Fibroblast of lung (primary cell): ENCODE measurements at regions not wholly inside any gene's neighbourhood (a gene's known extent, or its start where the extent isn't known, plus 50 kb on each side); places are given as distances from the start of the nearest gene placed in this dataset.

Experiments
- DNase-seq, 2 donors: peaks; one replicate each; pipeline versions ENCODE4 v3.0.0 to v3.0.0-alpha.2; 2010; ENCODE audit warnings: low read depth in 2 of 2
- H2AFZ ChIP-seq: 2 replicates; pipeline ENCODE4 v1.5.1; 2012; ENCODE audit warnings: low read length, control low read depth, inconsistent platforms
- H3K27ac ChIP-seq: 2 replicates; pipeline ENCODE4 v1.5.1; 2011; ENCODE audit warnings: low read length, control low read depth; ENCODE audit not compliant: insufficient read depth
- H3K27me3 ChIP-seq: 2 replicates; pipeline ENCODE4 v1.5.1; 2011; ENCODE audit warnings: mild to moderate bottlenecking, low read length; ENCODE audit not compliant: control insufficient read depth, insufficient read depth
- H3K36me3 ChIP-seq: 2 replicates; pipeline ENCODE4 v1.5.1; 2011; ENCODE audit warnings: low read length; ENCODE audit not compliant: control insufficient read depth, insufficient read depth
- H3K4me1 ChIP-seq: 2 replicates; pipeline ENCODE4 v1.5.1; 2011; ENCODE audit warnings: low read length; ENCODE audit not compliant: control insufficient read depth, insufficient read depth; ENCODE audit errors: extremely low read depth
- H3K4me2 ChIP-seq: 2 replicates; pipeline ENCODE4 v1.5.1; 2011; ENCODE audit warnings: low read length, control low read depth; ENCODE audit not compliant: insufficient read depth; ENCODE audit errors: extremely low read depth
- H3K4me3 ChIP-seq, 4 experiments: fragments of 200-600 bp in 1 of 4; sonication (generic) in 1 of 4; replicated peaks in 1 of 4; 2 replicates each; pipeline ENCODE4 v1.5.1; 2011 to 2016; ENCODE audit warnings: low read length in 4 of 4, low read depth in 3 of 4, mild to moderate bottlenecking in 3 of 4, control low read depth in 2 of 4, inconsistent platforms in 1 of 4, mixed read lengths in 1 of 4; ENCODE audit not compliant: insufficient read depth in 1 of 4; ENCODE audit errors: control extremely low read depth in 1 of 4
- H3K79me2 ChIP-seq: 2 replicates; pipeline ENCODE4 v1.5.1; 2012; ENCODE audit warnings: mild to moderate bottlenecking, low read length, inconsistent platforms; ENCODE audit not compliant: control insufficient read depth, insufficient read depth
- H3K9ac ChIP-seq: 2 replicates; pipeline ENCODE4 v1.5.1; 2011; ENCODE audit warnings: mild to moderate bottlenecking, low read length, control low read depth; ENCODE audit not compliant: insufficient read depth
- H3K9me3 ChIP-seq: 2 replicates; pipeline ENCODE4 v1.5.1; 2012; ENCODE audit warnings: low read depth, low read length; ENCODE audit not compliant: control insufficient read depth, insufficient read depth
- H4K20me1 ChIP-seq: 2 replicates; pipeline ENCODE4 v1.5.1; 2011; ENCODE audit warnings: low read length; ENCODE audit not compliant: control insufficient read depth, insufficient read depth; ENCODE audit errors: extremely low read depth
- CTCF ChIP-seq, 2 donors: IDR thresholded peaks in 1 of 2; conservative IDR thresholded peaks in 1 of 2; 1 replicate in 1 of 2; 2 replicates in 1 of 2; pipeline ENCODE4 v1.5.1; 2011 to 2012; ENCODE audit warnings: low read length in 2 of 2, control low read depth in 1 of 2, inconsistent platforms in 1 of 2, low read depth in 1 of 2, mild to moderate bottlenecking in 1 of 2
- EZH2 ChIP-seq: IDR thresholded peaks from 2 replicates; pipeline ENCODE4 v1.5.1; 2012; ENCODE audit warnings: low read length, control low read depth, mild to moderate bottlenecking; ENCODE audit errors: missing control alignments

GRCh38 chr3:80668600-80669294, 900.9 kb upstream of the ROBO1 start:
- DNase-seq = no peak
- no peaks in the 10 kb centered on the region for H3K9me3 ChIP-seq
- H3K36me3 ChIP-seq = no peaks in the 10 kb centered on the region
- H3K27ac ChIP-seq = no peak overlapping the region
- H3K9ac ChIP-seq = no peak overlapping the region
- no peak overlapping the region for H3K4me2 ChIP-seq
- H3K27me3 ChIP-seq = no peaks in the 10 kb centered on the region
- no peaks in the 10 kb centered on the region for H3K4me1 ChIP-seq
- TF ChIP-seq CTCF (conservative IDR thresholded peaks at IDR 0.05 in 1 of 2, IDR thresholded peaks at IDR 0.05 in 1 of 2; ENCODE audit: low read depth in 1 of 2, low read length in 2 of 2) = no peak
- TF ChIP-seq EZH2 = no peak
- H3K79me2 ChIP-seq = no peaks in the 10 kb centered on the region
- H4K20me1 ChIP-seq = no peaks in the 10 kb centered on the region
- no peak overlapping the region for H2AFZ ChIP-seq
- no peak overlapping the region for H3K4me3 ChIP-seq

GRCh38 chr3:80668100-80668499, 900.3 kb upstream of the ROBO1 start:
- H2AFZ ChIP-seq = no peak overlapping the region
- H4K20me1 ChIP-seq = no peaks in the 10 kb centered on the region
- DNase-seq = no peak
- TF ChIP-seq CTCF (conservative IDR thresholded peaks at IDR 0.05 in 1 of 2, IDR thresholded peaks at IDR 0.05 in 1 of 2; ENCODE audit: low read depth in 1 of 2, low read length in 2 of 2) (no peak), EZH2 (no peak)
- no peak overlapping the region for H3K4me3 ChIP-seq
- H3K36me3 ChIP-seq = no peaks in the 10 kb centered on the region
- H3K4me2 ChIP-seq = no peak overlapping the region
- H3K79me2 ChIP-seq = no peaks in the 10 kb centered on the region
- H3K9ac ChIP-seq = no peak overlapping the region
- no peak overlapping the region for H3K27ac ChIP-seq
- no peaks in the 10 kb centered on the region for H3K9me3 ChIP-seq
- H3K27me3 ChIP-seq = no peaks in the 10 kb centered on the region
- no peaks in the 10 kb centered on the region for H3K4me1 ChIP-seq

- Histone ChIP-seq H4K20me1 (no peaks in the 10 kb centered on the region), H3K4me3 (no peak overlapping the region), H3K27ac (no peak overlapping the region), H3K36me3 (no peaks in the 10 kb centered on the region), H3K27me3 (no peaks in the 10 kb centered on the region), H3K79me2 (no peaks in the 10 kb centered on the region), H2AFZ (no peak overlapping the region), H3K9me3 (no peaks in the 10 kb centered on the region), H3K4me2 (no peak overlapping the region), H3K4me1 (no peaks in the 10 kb centered on the region), H3K9ac (no peak overlapping the region)
- DNase-seq = no peak
- TF ChIP-seq EZH2 = no peak
- TF ChIP-seq CTCF (conservative IDR thresholded peaks at IDR 0.05 in 1 of 2, IDR thresholded peaks at IDR 0.05 in 1 of 2; ENCODE audit: low read depth in 1 of 2, low read length in 2 of 2) = no peak
Measured at GRCh38 chr3:80663426-80663825, 895.6 kb upstream of the ROBO1 start.
